ENCODE measurements at regions not wholly inside any gene's neighbourhood (a gene's known extent, or its start where the extent isn't known, plus 50 kb on each side); places are given as distances from the start of the nearest gene placed in this dataset.

GRCh38 chr3:36063992-36064391, 316.3 kb upstream of the STAC start:
- TF ChIP-seq CTCF (IDR thresholded peaks at IDR 0.05): no peak
- TF ChIP-seq POLR2A (IDR thresholded peaks at IDR 0.05): no peak

Measured in lower leg skin (tissue), 3 donors.